Stimulated activated CD4-positive, alpha-beta T cell treated with anti-CD3 and anti-CD28 coated beads, Interleukin-15, amount 100 ng/mL, for 48 hours (primary cell): ENCODE measurements at regions not wholly inside any gene's neighbourhood (a gene's known extent, or its start where the extent isn't known, plus 50 kb on each side); places are given as distances from the start of the nearest gene placed in this dataset.
"Not testable (repeated sequence)": the region's sequence is repeated elsewhere in the genome, so short reads cannot be mapped to it uniquely, and the experiment has no call there.

ENCODE experiments used
- DNase-seq, 2 donors: peaks; one replicate each; pipeline ENCODE4 v3.0.0-alpha.2; 2020; ENCODE audit warnings: low read depth in 2 of 2

- no peak for DNase-seq
Observed at GRCh38 chr11:134845474-134846327, 433.7 kb upstream of the B3GAT1 start.

GRCh38 chr11:134844838-134845237 is 432.8 kb upstream of the B3GAT1 start:
- no peak for DNase-seq

DNA sequence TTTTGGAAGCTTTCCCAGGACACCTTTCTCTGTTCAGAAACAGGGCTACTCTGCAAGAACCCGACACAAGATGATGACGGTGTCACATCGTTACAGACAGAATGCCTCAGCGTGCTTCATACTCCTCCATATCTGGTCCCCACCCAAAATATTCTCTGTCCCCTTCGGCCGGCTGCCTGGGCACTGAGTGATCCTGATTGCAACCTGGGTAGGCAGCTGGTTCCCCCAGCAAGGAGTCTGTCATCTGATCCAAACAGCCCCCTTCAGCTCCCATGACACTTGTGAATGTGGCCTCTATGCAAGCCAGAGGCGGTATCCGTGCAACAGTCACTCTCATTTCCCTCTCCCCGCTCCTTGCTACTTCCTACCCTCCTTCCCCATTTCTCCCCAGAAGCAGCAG is 431.7 kb upstream of the B3GAT1 start:
- DNase-seq = no peak

- DNase-seq = no peak
Observed at GRCh38 chr11:134843020-134843419, 431.0 kb upstream of the B3GAT1 start.

DNA sequence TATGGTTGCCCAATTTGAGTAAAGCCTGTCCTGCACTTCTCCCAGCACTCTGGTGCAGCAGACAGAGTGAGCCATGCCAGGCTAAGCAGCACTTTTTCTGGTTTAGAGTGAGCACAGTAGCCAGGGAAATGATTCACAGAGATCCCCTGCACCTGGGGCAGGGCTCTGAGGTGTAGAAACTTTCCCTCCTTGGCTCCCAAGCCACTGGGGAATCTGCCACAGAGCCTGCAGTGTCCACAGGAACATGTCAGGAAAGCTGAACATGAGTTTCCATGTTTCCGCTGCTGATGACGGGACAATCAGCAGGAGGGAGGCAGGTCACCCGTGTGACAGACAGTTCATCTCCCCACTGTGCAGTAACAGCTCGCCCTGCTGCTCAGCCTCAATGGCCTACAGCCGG is 429.9 kb upstream of the B3GAT1 start:
- no peak for DNase-seq

GRCh38 chr11:134841411-134841810 is 429.4 kb upstream of the B3GAT1 start:
- no peak for DNase-seq

DNA sequence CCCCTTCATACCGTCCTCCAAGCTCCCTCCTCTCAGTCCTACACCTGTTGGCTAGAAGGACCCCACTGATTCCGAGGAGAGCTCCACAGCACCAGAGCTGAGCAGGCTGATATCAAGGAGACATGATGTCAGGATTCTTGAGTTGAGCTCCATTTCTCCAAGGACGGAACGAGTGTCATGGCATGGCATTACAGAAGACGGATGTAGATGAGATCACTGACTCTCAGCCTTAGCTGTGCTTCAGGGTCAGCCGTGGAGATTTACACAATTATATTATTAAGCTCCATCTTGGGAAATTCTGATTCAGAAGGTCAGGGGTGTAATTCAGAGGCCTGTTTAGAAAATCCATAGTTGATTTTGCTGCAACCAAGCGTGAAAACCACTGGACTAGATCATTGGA is 428.9 kb upstream of the B3GAT1 start:
- no peak for DNase-seq

DNA sequence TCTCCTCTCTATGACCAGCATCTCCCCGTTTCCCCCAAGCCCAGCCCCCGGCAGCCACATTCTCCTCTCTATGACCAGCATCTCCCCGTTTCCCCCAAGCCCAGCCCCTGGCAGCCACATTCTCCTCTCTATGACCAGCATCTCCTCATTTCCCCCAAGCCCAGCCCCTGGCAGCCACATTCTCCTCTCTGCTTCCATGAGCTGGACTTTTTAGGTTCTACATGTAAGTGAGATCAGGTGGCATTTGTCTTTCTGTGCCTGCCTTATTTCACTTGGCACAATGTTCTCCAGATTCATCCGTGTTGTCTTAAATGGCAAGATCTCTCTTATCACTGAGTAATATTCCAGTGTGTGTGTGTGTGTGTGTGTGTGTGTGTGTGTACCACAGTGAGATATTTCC is 428.1 kb upstream of the B3GAT1 start:
- not testable (repeated sequence) for DNase-seq

DNA sequence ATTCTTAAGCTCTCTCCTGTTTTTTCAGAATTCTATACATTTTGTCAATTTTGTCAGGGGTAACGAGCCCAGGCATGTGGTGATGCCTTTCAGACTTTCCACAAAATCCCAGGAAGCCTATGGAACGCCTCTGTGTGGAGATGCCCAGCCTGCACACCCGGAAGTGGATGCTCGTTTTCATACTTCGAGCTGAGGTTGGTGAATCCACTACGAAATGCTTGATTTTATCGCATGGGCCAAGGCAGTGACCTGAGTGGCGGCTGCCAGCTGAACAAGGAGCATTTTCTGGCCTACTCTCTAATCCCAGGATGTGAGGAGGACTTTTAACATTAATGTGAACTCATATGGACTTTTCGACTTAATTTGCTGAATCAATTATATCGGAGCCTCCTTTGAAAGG is 426.7 kb upstream of the B3GAT1 start:
- DNase-seq = no peak

GRCh38 chr11:134837887-134838232 is 425.8 kb upstream of the B3GAT1 start:
- no peak for DNase-seq

GRCh38 chr11:134837166-134837886 is 425.3 kb upstream of the B3GAT1 start:
- DNase-seq = no peak

- DNase-seq = no peak
Observed at GRCh38 chr11:134836561-134836960, 424.5 kb upstream of the B3GAT1 start.

DNA sequence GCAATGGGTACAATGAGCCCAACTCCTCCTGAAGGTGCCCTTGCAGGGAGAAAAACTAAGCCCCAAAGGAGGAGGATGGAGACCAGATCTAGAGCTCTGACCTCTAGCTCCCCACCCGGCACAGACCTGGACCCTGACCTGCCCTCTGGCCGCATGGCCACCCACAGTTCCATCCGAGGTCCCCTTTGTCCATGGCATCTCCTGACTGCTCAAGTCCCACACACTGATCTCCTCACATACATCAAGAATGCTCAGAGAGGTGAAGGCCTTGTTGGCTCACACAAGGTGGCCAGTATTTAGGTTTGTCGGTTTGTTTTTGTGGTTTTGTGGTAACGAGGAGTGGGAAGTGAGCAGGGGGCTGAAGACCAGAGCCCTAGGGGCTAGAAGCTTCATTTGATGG is 423.5 kb upstream of the B3GAT1 start:
- DNase-seq = no peak

DNA sequence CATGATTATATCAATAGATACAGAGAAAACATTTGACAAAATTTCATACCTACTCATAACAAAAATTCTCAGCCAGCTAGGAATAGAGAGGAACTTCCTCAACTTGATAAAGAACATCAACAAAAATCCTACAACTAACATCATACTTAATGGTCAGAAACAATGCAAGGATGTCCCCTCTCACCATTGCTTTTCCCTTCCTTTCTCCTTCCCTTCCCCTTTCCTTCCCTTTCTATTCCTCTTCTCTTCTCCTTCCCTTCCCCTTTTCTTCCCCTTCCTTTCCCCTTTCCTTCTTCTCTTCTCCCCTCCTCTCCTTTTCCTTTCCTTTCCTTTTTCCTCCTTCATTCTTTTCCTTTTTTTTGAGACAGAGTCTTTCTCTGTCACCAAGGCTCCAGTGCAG is 418.3 kb upstream of the B3GAT1 start:
- no peak for DNase-seq

- DNase-seq = no peak
Observed at GRCh38 chr11:134823970-134824369, 411.9 kb upstream of the B3GAT1 start.

GRCh38 chr11:134822897-134823296 is 410.9 kb upstream of the B3GAT1 start:
- no peak for DNase-seq

GRCh38 chr11:134821422-134821821 is 409.4 kb upstream of the B3GAT1 start:
- no peak for DNase-seq

GRCh38 chr11:134819041-134819440 is 407.0 kb upstream of the B3GAT1 start:
- DNase-seq = no peak

DNA sequence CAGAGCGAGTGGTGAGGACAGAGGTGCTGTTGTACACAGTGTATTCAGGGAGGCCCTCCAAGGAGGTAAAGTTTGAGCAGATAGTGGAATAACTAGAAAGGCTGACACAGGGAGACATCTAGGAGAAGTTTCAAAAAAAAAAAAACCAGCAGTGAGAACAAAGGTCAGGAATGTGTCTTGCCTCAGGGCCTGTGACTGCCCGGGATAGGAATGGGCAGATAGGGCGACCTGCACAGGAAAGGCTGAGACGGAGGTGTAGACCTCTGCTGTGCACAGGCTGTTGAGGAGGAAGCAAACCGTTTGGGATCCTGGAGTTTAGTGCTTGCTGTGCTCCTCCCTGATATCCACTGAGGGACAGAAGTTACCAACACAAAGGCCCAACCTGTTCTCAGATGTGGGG is 406.5 kb upstream of the B3GAT1 start:
- DNase-seq = no peak

DNA sequence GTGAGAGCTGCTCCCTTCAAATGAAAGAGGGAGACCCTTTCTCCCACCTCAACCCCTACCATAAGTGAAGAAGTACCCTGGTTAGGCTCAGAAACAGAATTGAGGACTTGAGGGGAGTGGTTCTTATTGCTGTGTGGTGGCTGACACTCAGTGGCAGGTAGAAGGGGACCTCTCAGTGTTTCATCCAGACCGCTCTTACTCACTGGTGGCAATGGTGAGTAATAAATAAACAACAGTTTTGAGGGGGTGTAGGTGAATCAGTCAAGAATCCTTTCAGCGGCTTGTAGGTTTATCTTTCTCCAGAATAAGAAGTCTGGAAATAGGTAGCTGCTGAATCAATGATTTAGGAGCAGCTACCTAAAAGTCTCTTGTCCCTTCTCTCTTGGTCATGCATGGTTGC is 403.4 kb upstream of the B3GAT1 start:
- DNase-seq = no peak

DNA sequence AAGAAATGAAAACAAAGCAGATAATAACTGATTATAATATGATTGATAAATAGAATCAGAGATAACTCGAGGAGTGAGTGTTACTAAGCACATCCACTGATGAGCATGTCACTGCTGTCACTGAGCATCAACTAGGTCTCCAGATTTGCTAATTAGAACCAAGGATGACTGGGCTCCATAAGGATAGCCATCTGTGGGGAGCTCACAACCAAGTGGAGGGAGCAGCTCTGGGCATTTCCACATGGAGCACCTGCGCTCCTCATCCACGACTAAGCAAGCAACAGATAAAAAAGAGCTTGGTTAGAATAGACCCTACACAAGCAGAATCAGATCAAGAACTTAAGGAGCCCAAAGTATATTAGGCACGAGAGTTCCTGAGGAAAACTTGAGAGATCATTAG is 396.0 kb upstream of the B3GAT1 start:
- DNase-seq = no peak

- no peak for DNase-seq
Observed at GRCh38 chr11:134802598-134802997, 390.6 kb upstream of the B3GAT1 start.

GRCh38 chr11:134802116-134802515 is 390.1 kb upstream of the B3GAT1 start:
- DNase-seq = no peak
